ENCODE measurements at regions not wholly inside any gene's neighbourhood (a gene's known extent, or its start where the extent isn't known, plus 50 kb on each side); places are given as distances from the start of the nearest gene placed in this dataset.

- no peaks in the 10 kb centered on the region for H3K4me1 ChIP-seq (ENCODE audit: control insufficient read depth in 1 of 2, insufficient read depth in 2 of 2, low read length in 2 of 2)
- H3K9me2 ChIP-seq (ENCODE audit: insufficient read depth): no peaks in the 10 kb centered on the region
- BruUV-seq (replicated peaks): no TSS peak
- no peak for ATAC-seq
- no peak overlapping the region for H3K4me2 ChIP-seq (ENCODE audit: low read length)
- DNase-seq (ENCODE audit: low read depth, low spot score): no peak
- H3K9ac ChIP-seq (ENCODE audit: low read length): no peak overlapping the region
- TF ChIP-seq SIN3A (IDR thresholded peaks at IDR 0.05; ENCODE audit: low read depth) (no peak), ZBTB33 (IDR thresholded peaks at IDR 0.05; ENCODE audit: extremely low read depth, insufficient replicate concordance, low read length) (no peak), SRF (IDR thresholded peaks at IDR 0.05; ENCODE audit: low read depth) (no peak), ATF3 (IDR thresholded peaks at IDR 0.05) (no peak), ELF1 (IDR thresholded peaks at IDR 0.05; ENCODE audit: borderline replicate concordance, low read depth) (no peak), CEBPB (IDR thresholded peaks at IDR 0.05; ENCODE audit: low read depth) (no peak), EGR1 (IDR thresholded peaks at IDR 0.05; ENCODE audit: low read depth) (no peak), SP1 (IDR thresholded peaks at IDR 0.05; ENCODE audit: low read depth) (no peak), EZH2phosphoT487 (IDR thresholded peaks at IDR 0.05; ENCODE audit: borderline replicate concordance) (no peak), CBX3 (IDR thresholded peaks at IDR 0.05; ENCODE audit: low read depth) (no peak)
- ChIA-PET CTCF (no interaction called here), RAD21 (ENCODE audit: low non-redundant PET in 1 of 2, low total read pairs in 2 of 2, uncharacterized antibody in 2 of 2, unreplicated experiment in 2 of 2) (no interaction called here), POLR2A (no interaction called here)
- no peaks in the 10 kb centered on the region for H3K79me2 ChIP-seq (ENCODE audit: insufficient read depth, low read length)
- H3K4me3 ChIP-seq (replicated peaks in 1 of 2; ENCODE audit: low read depth in 1 of 2, low read length in 2 of 2): no peak overlapping the region
- no peaks in the 10 kb centered on the region for H3K27me3 ChIP-seq (ENCODE audit: insufficient read depth, low read length)
- no peaks in the 10 kb centered on the region for H4K20me1 ChIP-seq (ENCODE audit: insufficient read depth)
- H3K27ac ChIP-seq (ENCODE audit: low read depth, low read length): no peak overlapping the region
- no peaks in the 10 kb centered on the region for H3K9me3 ChIP-seq (ENCODE audit: control insufficient read depth in 1 of 2, insufficient read depth in 1 of 2, low read depth in 1 of 2, low read length in 2 of 2)
- intact Hi-C loops (cut with micrococcal nuclease): no loop called here
- no peak overlapping the region for H2AFZ ChIP-seq (ENCODE audit: low read depth, low read length, poor library complexity, severe bottlenecking)
- H3K36me3 ChIP-seq (ENCODE audit: control insufficient read depth in 1 of 2, insufficient read depth in 2 of 2, low read length in 2 of 2): no peaks in the 10 kb centered on the region
Measured at GRCh38 chr18:43572163-43572562, 294.9 kb upstream of the SYT4 start.

- TF ChIP-seq POLR2AphosphoS5 (IDR thresholded peaks at IDR 0.05; ENCODE audit: low read depth, low read length) (no peak), POLR2A (IDR thresholded peaks at IDR 0.05; ENCODE audit: borderline replicate concordance, extremely low read depth, insufficient read depth, insufficient read length) (no peak), EGR1 (IDR thresholded peaks at IDR 0.05; ENCODE audit: low read depth) (no peak)
Measured at GRCh38 chr18:43574974-43575373, 297.7 kb upstream of the SYT4 start.

More at GRCh38 chr18:43574974-43575373, 297.7 kb upstream of the SYT4 start:
- Histone ChIP-seq H3K4me3 (replicated peaks in 1 of 2; ENCODE audit: low read depth in 1 of 2, low read length in 2 of 2) (no peak overlapping the region), H3K4me2 (ENCODE audit: low read length) (no peak overlapping the region), H3K36me3 (ENCODE audit: control insufficient read depth in 1 of 2, insufficient read depth in 2 of 2, low read length in 2 of 2) (no peaks in the 10 kb centered on the region), H3K9ac (ENCODE audit: low read length) (no peak overlapping the region), H3K9me3 (ENCODE audit: control insufficient read depth in 1 of 2, insufficient read depth in 1 of 2, low read depth in 1 of 2, low read length in 2 of 2) (peaks cover 0 to 6% of the 10 kb centered on the region in 2 experiments; a peak in 1 of 4 replicates), H2AFZ (ENCODE audit: low read depth, low read length, poor library complexity, severe bottlenecking) (no peak overlapping the region), H3K79me2 (ENCODE audit: insufficient read depth, low read length) (no peaks in the 10 kb centered on the region), H3K9me2 (ENCODE audit: insufficient read depth) (no peaks in the 10 kb centered on the region), H4K20me1 (ENCODE audit: insufficient read depth) (no peaks in the 10 kb centered on the region), H3K27me3 (ENCODE audit: insufficient read depth, low read length) (no peaks in the 10 kb centered on the region), H3K27ac (ENCODE audit: low read depth, low read length) (no peak overlapping the region), H3K4me1 (ENCODE audit: control insufficient read depth in 1 of 2, insufficient read depth in 2 of 2, low read length in 2 of 2) (no peaks in the 10 kb centered on the region)
- POLR2A ChIA-PET: no interaction called here
- no TSS peak for BruUV-seq (replicated peaks)
- CTCF ChIA-PET: no interaction called here
- intact Hi-C loops (cut with micrococcal nuclease): no loop called here
- no peak for DNase-seq (ENCODE audit: low read depth, low spot score)
- RAD21 ChIA-PET (ENCODE audit: low non-redundant PET in 1 of 2, low total read pairs in 2 of 2, uncharacterized antibody in 2 of 2, unreplicated experiment in 2 of 2): no interaction called here
- ATAC-seq: no peak

Data from HCT116 (cell line).